GM18909 (cell line): ENCODE measurements at regions not wholly inside any gene's neighbourhood (a gene's known extent, or its start where the extent isn't known, plus 50 kb on each side); places are given as distances from the start of the nearest gene placed in this dataset.

Experiments used
- ATAC-seq: cut with Tn5 transposase; IDR thresholded peaks from one replicate; pipeline ENCODE4 v1.9.1; 2021; ENCODE audit warnings: mild to moderate bottlenecking; ENCODE audit not compliant: unreplicated experiment, poor library complexity

DNA sequence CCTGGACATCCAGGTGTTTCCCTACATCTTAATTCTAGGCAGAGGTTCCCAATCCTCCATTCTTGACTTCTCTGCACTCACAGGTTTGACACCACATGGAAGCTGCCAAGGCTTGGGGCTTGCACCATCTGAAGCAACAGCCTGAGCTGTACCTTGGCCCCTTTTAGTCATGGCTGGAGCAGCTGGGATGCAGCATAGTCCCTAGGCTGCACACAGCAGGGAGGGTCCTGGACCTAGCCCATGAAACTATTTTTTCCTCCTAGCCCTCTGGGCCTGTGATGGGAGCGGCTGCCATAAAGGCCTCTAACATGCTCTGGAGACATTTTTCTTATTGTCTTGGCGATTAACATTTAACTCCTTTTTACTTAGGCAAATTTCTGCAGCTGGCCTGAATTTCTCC is 417.2 kb upstream of the FLRT2 start:
- no peak for ATAC-seq

DNA sequence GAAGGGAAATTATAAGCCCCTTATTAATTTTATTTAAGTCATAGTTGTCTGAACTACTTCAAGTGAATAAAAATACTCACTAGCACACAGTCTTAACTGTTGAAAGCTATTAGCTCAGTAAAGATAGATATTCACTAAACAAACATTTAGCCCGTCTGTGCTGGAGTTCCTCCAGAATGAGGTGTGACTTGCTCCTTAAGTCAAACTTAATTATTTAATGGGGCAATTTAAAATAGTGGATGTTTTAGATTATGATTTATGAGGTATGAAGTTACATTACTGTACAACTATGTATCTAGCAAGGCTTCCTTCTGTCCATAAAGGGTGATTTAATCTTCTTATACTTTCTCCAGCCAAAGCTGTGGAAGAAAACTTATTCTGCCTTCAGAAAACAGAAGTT is 414.0 kb upstream of the FLRT2 start:
- no peak for ATAC-seq

DNA sequence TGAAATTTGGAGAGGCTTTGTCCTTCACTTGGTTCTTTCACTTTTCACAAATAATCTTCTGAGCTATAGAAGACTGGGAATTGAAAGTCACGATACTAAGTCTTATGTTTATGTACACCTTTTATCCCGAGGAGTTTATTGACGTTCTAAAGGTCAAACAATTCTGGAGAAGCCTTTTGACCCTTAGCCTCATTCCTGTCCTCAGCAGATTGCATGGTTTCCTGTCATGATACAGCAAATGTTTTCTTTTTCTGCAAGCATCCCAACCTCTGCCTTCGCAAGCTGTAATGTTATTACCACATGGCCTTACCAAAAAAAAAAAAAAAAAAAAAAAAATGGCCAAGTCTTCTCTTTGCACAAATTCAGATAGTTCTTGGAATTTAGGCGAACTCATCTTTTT is 411.7 kb upstream of the FLRT2 start:
- ATAC-seq: no peak

DNA sequence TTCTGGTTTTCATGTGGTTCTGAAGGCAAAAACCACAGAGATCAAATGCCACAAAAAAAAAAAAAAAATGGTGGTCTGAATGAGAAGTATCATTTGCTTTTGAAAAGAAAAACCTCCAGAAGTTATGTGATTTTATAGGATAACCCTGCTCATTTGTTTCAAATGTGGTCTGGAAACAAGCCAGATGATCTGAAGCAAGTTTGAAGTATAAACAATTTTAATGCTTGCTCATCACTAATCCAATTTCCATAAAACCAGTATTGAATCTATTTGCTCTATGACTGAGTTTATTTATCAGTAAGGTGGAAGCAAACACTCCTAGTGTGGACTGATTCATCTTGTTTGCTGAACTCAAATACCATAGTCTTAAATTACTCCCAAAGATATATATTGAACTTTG is 407.3 kb upstream of the FLRT2 start:
- no peak for ATAC-seq

DNA sequence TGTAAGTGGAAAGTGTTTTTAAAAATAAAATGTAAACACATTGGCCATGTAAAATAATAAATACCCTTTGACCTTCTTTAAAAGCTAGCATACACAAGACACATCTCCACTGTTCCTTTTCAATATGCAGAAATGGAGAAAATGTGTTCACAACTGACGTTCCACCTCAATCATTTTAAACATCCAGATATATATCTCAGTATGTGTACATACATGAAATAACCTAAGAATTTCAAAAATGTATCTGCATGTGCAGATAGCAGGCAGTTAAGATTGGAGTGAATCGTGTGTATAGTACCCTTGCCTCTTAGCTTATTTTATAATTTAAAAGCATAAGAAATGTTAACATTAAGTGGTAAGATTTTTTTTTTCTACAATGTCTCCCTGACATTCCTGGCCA is 406.2 kb upstream of the FLRT2 start:
- ATAC-seq: no peak

DNA sequence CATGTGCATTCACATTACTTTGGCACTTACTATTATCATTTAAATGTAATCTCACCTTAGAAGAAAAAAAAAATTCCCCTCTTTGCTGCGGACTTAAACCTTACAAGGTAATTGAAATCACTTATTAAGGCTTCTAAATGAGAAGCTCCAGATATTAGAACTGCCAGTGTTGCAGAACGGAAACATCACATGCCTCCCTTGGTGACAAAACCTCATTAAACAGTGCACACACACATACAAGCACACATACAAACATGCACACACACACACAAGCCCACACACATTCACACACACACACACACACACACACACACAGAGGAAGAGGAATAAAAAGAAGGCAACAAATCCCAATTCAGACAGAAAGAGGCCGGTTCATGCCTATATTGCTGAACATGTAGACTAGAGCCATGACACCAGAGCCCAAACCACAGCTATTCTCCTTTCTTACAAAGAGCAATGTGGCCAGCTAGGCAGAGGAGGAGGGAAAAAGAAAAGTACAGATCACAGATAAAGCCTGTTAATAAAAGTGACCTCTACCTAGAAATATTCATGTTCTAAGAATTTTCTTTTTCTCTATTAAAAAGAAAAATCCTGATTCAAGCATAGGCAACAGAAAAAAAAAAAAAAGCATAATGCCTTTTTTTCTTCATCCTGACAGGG is 405.2 kb upstream of the FLRT2 start:
- no peak for ATAC-seq

DNA sequence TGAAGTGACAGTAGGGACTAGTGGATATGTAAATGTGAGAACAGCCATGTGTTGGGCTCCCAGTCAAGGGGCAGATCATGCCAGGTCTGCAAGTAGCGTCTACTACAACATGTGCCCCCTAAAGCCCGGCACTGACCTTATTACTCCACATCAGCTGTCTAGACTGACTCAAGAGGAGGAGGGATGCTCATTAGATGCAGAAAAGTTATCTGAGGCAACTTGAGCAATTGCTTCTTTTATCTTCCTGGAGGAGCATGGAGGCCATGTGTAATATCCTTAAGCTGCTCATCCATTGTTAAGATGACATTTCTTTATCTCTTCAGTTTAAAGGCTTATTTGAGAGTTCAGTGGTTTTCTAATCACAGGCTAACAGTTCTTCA is 404.7 kb upstream of the FLRT2 start:
- no peak for ATAC-seq

DNA sequence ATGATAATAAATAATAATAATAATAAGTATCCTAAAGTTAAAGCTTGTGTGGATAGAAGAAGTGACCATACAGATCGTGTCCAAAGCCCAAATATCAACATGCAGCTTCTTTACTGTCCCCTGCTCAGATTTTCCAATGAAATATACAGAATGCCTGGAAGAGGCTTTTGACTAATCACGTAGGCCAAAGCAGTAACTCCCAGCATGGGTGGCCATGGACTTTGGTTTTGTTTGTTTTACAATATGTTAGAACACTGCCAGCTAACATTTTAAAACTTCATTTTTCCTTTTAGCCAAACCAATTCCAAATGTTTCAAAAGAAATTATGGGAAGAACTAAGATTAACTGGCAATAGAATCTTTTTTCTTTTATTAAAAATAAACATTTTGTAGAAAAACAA is 400.0 kb upstream of the FLRT2 start:
- no peak for ATAC-seq

DNA sequence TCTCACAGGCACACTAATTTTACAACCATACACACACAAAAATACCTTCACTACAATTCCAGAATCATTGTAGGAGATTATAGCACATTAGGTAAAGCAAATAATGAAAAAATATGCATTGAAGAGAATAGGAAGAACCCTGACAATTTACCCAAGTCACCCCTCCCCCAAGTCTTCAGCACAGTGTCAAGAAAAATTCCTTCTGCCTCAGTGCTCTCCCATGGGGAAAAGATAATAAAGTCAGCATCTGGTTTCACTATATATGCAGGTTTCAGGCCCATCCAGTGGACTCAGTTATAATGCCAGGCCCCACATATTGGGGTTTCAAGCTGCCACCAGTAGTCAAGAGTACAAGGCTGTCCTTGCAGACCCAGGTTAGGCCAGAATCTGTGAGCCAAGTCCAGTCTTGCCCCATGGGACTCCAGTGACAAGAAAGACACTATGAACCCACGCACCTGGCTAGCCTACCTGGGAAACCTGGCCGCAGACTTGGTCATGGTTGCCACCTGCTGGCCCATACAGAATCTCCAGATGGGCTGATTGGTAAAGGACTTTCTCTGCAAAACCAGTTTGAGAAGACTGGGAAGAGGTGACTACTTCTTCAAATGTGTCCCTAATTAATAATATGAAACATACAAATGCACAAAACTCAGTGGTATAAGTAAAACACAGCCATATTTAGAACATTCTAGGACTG is 398.6 kb upstream of the FLRT2 start:
- ATAC-seq: no peak

DNA sequence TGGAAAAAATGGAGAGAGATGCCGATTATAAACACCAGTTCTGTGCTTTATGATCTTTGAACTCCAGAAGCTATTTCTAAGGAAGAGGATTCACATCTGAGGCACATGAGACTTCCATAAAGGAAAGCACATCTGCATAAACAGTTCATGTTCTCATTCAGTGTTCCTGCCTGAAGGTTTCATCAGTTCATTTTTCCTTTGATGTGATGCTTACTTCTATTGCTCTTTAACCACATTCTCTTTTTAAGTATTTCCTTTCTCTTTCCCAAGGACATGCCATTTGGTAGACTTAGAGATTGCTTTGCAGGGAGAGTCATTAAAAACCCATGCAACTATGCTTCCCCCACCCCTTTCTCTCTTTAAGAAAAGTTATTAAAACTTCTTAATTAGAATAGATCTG is 387.0 kb upstream of the FLRT2 start:
- ATAC-seq: no peak

DNA sequence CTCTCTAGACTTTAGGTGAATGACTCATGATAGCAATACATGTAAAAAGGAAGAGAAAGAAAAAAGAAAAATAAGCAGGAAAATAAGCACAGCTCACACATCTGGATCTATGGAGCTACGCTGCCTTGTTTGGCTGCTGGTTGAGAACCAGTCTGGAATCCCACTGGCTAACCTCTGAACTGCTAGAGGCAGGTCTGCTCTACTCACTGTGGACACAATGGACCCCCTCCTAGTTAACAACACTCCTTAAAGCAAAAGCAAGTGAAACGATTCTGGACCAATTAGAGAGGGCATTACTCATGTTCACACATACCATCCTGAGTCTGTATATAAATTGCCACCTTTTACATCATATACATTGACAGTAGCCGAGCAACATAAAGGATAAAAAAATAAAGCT is 383.2 kb upstream of the FLRT2 start:
- no peak for ATAC-seq

DNA sequence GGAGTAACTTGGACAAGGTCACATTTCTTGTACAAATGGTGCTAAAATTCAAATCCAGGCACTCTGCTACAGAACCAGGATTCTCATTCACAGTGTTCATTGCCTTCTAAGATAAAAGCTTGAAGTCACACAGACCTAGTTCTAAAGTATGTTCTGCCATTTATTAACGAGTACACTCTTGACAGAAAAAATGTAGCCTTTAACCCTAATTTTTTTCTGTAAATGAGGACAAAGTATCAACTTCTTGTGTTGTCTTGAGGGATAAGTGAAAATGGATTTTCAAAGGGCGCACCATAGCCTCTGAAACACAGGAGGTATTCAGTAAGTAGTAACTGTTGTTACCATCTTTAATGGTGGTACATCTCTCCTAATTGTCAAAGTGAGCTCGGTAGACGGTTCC is 379.8 kb upstream of the FLRT2 start:
- no peak for ATAC-seq

DNA sequence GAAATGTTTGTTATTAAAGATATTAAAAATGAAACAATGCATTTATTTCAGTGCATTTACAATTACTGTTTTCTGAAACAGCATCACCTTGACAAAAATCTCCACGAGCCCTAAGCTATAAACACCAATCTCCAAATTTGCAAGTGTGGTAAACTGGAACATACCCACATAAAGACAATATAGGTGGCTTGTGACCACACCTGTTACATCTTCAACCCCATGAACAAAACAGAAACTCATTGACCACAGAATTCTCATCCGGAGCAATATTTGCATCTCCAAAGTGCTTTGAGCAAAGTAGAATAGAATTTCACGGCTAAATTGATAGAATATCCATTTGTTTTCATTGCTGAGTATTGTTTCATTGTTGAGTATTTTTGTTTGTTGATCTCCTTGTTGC is 375.2 kb upstream of the FLRT2 start:
- ATAC-seq: no peak

DNA sequence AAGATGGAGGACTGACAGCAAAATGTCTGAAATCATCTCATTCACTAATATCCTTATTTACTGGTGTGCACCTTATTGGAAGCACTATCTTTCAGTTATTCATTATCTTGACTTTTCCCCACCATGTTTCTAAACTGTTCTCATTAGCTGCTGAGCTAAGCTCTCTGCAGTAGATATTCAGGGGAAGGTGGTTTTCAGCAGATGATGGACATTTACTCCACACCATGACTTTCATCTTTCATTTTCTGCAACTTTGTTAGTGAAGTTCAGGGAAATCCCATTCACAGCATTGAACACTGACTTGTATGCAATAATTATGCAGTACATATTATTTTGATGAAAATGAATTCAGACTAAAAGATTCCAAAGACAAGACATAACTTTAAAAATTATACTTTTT is 373.6 kb upstream of the FLRT2 start:
- ATAC-seq: no peak

DNA sequence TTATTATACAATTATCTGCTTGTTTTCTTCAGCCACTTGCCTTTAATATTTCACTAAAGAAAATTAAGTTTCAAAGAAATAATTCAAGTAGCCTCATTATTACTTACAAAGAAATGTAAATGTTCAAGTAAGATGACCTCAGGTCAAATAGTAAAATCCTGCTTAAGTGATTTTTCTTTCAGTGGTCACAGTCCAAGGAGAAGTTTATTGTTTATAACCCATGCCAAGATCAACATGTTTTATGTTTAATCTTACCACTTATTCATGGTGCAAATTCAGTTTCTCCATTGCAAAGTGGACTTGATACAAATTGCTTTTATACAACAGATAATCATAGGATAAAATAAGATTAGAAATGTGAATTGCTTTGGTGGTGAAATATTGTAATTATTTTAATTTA is 370.2 kb upstream of the FLRT2 start:
- no peak for ATAC-seq

DNA sequence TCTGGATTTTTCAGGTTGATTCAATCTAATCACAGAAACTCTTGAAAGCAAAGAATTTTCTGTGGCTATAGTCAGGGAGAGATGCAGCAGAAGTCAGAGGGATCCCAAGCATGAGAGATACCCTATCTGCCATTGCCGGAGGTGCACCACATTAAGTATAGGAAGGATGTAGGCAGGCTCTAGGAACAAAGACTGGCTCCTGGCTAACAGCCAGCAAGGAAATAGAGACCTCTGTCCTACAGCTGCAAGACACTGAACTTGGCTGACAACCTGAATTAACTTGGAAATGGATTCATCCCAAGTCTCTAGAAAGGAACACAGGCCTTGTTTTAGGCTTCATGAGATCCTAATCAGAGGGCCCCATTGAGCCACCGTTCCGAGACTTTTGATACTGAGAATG is 364.9 kb upstream of the FLRT2 start:
- no peak for ATAC-seq

DNA sequence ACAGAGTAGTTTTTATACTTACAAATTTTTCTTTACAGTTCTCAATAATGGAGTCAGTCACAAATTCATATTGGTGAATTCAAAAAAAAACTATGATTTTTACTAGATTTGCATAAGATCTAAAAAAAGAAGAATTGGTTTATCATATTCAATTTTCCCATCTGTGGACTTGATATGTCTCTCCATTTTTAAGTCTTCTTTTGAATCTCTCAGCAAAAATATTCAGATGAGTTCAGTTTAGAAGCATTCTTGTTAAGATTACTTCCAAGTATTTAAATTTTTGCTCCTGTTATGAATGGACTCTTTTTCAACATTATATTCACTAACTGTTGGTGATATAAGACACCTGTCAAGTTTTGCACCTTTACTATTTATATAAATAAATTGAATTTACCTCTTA is 360.6 kb upstream of the FLRT2 start:
- no peak for ATAC-seq

DNA sequence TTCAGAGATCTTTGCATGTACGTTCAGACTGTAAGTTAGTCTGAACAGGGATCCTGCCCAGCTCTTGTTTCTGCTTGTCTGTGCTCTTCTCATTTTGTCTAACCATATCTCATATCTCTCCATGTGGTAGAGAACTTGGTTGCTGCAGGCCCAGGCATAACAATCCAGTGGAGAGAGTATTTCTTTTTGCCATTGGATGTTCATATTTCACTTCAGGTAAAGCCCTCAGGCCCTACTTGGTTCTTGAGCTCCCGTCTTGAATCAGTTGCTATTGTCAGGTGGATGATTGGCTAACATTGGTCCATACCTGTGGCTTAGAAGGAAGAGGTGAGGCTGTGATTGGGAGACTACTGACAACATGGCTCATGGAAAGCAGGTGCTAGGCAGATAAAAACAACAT is 357.7 kb upstream of the FLRT2 start:
- no peak for ATAC-seq

DNA sequence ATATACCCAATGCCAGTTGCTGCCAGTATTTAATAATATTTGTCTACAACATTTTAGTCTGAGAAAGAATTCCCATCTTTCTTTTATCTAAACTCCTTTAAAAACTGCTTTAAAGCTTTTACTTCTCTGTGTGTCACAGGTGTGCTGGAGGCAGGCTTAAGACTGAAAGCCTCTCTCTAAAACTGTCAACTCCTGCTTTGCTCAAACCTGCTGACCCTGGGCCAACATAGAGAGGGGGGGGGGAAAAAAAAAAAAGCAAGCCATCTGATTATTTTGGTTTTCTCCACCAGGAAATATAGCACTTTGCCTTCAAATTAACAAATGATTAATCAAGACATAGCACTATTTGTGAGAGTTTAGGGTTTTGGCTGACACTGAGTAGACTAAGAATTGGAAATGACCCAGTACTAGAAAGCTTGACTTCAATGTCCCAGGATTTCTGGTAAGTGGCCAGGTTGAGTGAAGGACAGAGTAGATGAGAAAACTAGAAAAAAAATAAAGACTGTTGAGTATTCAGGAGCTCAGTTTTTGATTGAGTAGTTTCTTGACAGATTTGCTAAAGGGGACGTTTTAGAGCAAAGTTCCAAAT is 357.0 kb upstream of the FLRT2 start:
- ATAC-seq: no peak

DNA sequence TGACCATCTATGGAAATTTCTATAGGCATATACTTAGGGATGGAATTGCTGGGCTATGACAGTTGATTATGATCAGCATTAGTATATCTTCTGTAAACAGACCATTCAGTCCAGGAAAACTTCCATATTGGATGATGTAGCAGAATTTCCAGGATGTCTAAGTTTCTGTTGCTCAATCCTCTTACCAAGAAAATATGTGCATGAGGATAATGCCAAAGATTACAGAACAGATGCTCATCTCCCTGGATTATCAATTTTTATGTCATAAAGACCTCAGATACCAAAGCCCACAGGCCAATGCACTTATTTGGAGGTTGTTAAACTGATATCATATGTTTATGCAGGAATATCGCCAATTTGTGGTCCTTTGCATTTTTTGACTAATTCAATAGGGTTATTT is 354.4 kb upstream of the FLRT2 start:
- ATAC-seq: no peak

DNA sequence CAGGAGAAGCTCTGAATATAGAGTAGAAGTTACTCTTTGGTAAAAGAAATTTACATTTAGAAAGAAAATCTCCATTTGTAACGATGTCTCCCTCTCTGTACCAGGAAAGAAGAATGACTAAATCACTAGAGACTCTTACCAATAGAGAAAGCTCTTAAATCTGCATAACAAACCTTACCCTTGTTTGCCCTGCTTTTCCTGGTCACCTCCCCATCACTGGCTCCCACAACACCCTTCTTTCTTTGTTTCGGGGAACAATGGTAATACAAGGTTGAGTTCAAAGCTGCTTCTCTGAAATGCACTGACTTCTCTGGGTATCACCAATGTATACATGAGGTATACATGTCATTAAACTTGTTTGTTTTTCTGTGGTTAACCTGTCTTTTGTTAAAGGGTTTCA is 351.1 kb upstream of the FLRT2 start:
- ATAC-seq: no peak

DNA sequence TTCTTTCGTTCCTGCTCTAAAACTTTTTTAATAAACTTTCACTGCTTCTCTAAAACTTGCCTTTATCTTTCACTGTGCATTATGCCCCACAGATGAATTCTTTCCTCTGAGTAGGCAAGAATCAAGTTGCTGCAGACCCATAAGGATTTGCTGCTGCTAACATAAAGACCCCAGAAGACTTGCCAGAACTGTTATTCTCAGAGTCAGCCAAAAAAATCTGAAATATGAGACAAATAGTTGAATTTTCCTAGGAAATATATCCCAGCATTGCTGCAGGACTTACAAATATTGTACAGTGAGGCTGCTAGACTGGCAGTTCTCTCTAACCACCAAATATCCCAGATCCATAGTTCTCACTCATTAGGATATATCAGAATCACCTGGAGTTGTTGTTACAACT is 349.1 kb upstream of the FLRT2 start:
- ATAC-seq: no peak
